ENCODE measurements at regions not wholly inside any gene's neighbourhood (a gene's known extent, or its start where the extent isn't known, plus 50 kb on each side); places are given as distances from the start of the nearest gene placed in this dataset.

DNA sequence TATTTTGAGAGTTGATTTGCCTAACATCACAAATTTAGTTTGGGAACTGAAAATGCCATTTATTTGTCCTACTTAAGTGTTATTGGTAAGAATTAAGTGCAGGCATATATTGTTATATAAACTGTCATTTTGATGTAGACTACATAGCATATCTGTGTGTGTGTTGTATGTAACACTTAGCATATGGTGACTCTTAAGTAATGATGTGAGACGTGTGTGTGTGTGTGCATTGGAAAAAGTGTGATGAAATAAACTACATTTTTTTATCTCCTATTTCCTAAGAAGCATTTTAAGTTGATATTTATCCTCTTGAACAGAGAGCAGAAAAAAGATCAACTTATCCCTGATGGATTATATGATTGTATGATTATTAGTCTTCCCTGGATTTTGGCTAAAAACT is 588.2 kb upstream of the SUCLG2 start (continued):
- TF ChIP-seq KDM5A (IDR thresholded peaks at IDR 0.05; ENCODE audit: low read length), result no peak

DNA sequence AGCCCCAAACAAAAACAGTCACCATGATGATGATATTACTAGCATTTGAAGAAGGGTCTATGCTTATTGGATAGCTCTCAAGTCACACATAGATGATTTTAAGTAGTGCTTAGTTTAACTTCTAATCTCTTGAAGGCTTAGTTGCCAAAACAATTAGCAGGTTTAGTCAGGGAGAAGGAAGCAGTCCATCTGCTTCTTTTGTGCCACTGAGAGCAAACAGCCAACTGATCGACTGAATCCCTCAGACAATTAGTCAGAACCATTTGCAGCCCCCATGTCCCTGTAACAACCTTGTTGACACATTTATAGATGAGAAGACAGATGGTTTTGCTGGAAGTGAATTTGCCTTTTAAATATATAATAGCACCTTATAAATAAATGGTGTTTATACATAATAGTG is 585.1 kb upstream of the SUCLG2 start:
- Histone ChIP-seq H2AFZ (ENCODE audit: low read length) (no peak overlapping the region), H3K36me3 (ENCODE audit: control insufficient read depth in 2 of 4, insufficient read depth in 4 of 4, low read length in 3 of 4) (no peaks in the 10 kb centered on the region), H3K9me3 (ENCODE audit: insufficient read depth in 2 of 2, low read depth in 1 of 2, low read length in 1 of 2) (no peaks in the 10 kb centered on the region), H3K4ac (replicated peaks; ENCODE audit: insufficient read length, low read depth, low read length) (no peak overlapping the region), H4K8ac (ENCODE audit: extremely low read depth, insufficient read depth, low read length) (no peak overlapping the region), H3K4me3 (ENCODE audit: extremely low read depth in 1 of 4, insufficient read depth in 2 of 4, low read depth in 3 of 4, low read length in 4 of 4) (no peak overlapping the region), H3K4me1 (replicated peaks in 1 of 4; ENCODE audit: control insufficient read depth in 3 of 4, insufficient read depth in 4 of 4, low read length in 3 of 4) (no peaks in the 10 kb centered on the region), H2BK20ac (ENCODE audit: low read length) (no peak overlapping the region), H2BK5ac (ENCODE audit: low read depth, low read length) (no peak overlapping the region), H2BK12ac (ENCODE audit: low read depth, low read length) (no peak overlapping the region), H2BK15ac (ENCODE audit: low read length) (no peak overlapping the region), H3K18ac (ENCODE audit: extremely low read depth, low read length) (no peak overlapping the region), H3K9ac (replicated peaks in 1 of 4; ENCODE audit: extremely low read depth in 1 of 4, low read depth in 3 of 4, low read length in 3 of 4) (no peak overlapping the region), H2BK120ac (replicated peaks; ENCODE audit: low read depth, low read length) (no peak overlapping the region), H3K79me2 (ENCODE audit: control insufficient read depth in 1 of 2, insufficient read depth in 2 of 2, low read length in 2 of 2) (no peaks in the 10 kb centered on the region), H4K91ac (replicated peaks; ENCODE audit: insufficient read length, low read length) (no peak overlapping the region), H3K79me1 (ENCODE audit: low read depth, low read length) (no peaks in the 10 kb centered on the region), H3K23ac (ENCODE audit: insufficient read length) (no peak overlapping the region), H3K23me2 (ENCODE audit: low read depth, low read length) (no peaks in the 10 kb centered on the region), H4K5ac (ENCODE audit: insufficient read length, low read depth, low read length) (no peak overlapping the region), H2AK5ac (ENCODE audit: low read depth, low read length) (no peak overlapping the region), H3K27ac (ENCODE audit: low read depth, low read length) (no peak overlapping the region), H3K4me2 (ENCODE audit: insufficient read depth in 1 of 2, low read depth in 2 of 2, low read length in 2 of 2) (no peak overlapping the region), H3K56ac (replicated peaks; ENCODE audit: insufficient read length, low read depth, low read length) (no peak overlapping the region), H3K27me3 (replicated peaks in 1 of 4; ENCODE audit: control insufficient read depth in 3 of 4, extremely low read depth in 1 of 4, insufficient read depth in 3 of 4, low read length in 3 of 4) (no peaks in the 10 kb centered on the region), H3K14ac (ENCODE audit: insufficient read length) (no peak overlapping the region), H4K20me1 (replicated peaks in 1 of 2; ENCODE audit: control insufficient read depth in 1 of 2, insufficient read depth in 2 of 2, low read length in 2 of 2) (no peaks in the 10 kb centered on the region)
- no peak for DNase-seq (ENCODE audit: low read depth in 1 of 2, low spot score in 2 of 2)
- 92% methylated on average over 1 of the region's 1 CpG; no CpG with 5 or more reads in 1 of the 2 experiments for WGBS, 2 experiments (ENCODE audit: extremely low coverage in 1 of 2, insufficient coverage in 1 of 2, insufficient read length in 1 of 2, insufficient replicate concordance in 2 of 2, low coverage in 1 of 2, low lambda C conversion rate in 2 of 2, missing lambda C conversion rate in 1 of 2)
- FAIRE-seq, result no peak
- ChIA-PET CTCF (ENCODE audit: partially characterized antibody) (no interaction called here), POLR2A (ENCODE audit: partially characterized antibody) (no interaction called here)
- no peak for TF ChIP-seq TAF7 (optimal IDR thresholded peaks at IDR 0.05; ENCODE audit: borderline replicate concordance, low read depth, low read length)
- TF ChIP-seq POU5F1 (IDR thresholded peaks at IDR 0.05; ENCODE audit: low read depth, low read length), result no peak
- no peak for TF ChIP-seq EZH2 (IDR thresholded peaks at IDR 0.05; ENCODE audit: low read depth, low read length, severe bottlenecking)
- TF ChIP-seq CHD2 (IDR thresholded peaks at IDR 0.05; ENCODE audit: low read length), result no peak
- no peak for TF ChIP-seq RBBP5 (IDR thresholded peaks at IDR 0.05; ENCODE audit: borderline replicate concordance, low read depth, low read length)
- no peak for TF ChIP-seq GABPA (IDR thresholded peaks at IDR 0.05; ENCODE audit: borderline replicate concordance, insufficient read depth, low read length)
- no peak for TF ChIP-seq JUND (IDR thresholded peaks at IDR 0.05; ENCODE audit: low read length)
- no peak for TF ChIP-seq TBP (IDR thresholded peaks at IDR 0.05; ENCODE audit: low read depth, low read length)
- TF ChIP-seq CEBPB (IDR thresholded peaks at IDR 0.05; ENCODE audit: low read depth, low read length), result no peak
- no peak for TF ChIP-seq SIRT6 (IDR thresholded peaks at IDR 0.05; ENCODE audit: low read length)
- no peak for TF ChIP-seq TAF1 (IDR thresholded peaks at IDR 0.05; ENCODE audit: low read depth, low read length)
- TF ChIP-seq USF2 (IDR thresholded peaks at IDR 0.05; ENCODE audit: low read length), result no peak
